ENCODE measurements at regions not wholly inside any gene's neighbourhood (a gene's known extent, or its start where the extent isn't known, plus 50 kb on each side); places are given as distances from the start of the nearest gene placed in this dataset.

DNA sequence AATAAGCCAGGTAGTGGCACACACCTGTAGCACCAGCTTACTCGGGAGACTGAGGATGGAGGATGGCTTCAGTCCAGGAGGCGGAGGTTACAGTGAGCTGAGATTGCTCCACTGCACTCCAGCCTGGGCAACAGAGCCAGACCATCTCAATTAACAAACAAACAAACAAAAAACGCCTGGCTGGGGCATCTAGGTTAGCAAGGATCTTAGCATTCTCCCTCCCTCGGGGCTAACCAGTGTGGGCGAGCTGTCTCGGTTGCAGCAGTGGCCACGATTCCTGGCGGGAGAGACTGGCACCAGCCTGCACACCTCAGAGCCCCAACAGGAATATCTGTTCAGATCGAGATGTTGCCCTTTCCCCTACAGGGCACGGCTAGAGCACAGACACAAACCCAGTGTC is 91.3 kb upstream of the KCTD7 start:
- TF ChIP-seq POLR2A (IDR thresholded peaks at IDR 0.05) (no peak), EP300 (IDR thresholded peaks at IDR 0.05) (no peak)
- TF ChIP-seq, protein P1, sequence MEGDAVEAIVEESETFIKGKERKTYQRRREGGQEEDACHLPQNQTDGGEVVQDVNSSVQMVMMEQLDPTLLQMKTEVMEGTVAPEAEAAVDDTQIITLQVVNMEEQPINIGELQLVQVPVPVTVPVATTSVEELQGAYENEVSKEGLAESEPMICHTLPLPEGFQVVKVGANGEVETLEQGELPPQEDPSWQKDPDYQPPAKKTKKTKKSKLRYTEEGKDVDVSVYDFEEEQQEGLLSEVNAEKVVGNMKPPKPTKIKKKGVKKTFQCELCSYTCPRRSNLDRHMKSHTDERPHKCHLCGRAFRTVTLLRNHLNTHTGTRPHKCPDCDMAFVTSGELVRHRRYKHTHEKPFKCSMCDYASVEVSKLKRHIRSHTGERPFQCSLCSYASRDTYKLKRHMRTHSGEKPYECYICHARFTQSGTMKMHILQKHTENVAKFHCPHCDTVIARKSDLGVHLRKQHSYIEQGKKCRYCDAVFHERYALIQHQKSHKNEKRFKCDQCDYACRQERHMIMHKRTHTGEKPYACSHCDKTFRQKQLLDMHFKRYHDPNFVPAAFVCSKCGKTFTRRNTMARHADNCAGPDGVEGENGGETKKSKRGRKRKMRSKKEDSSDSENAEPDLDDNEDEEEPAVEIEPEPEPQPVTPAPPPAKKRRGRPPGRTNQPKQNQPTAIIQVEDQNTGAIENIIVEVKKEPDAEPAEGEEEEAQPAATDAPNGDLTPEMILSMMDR (IDR thresholded peaks at IDR 0.05) = no peak
- DNase-seq = no peak
- peaks cover 1% of the 10 kb centered on the region for H3K4me1 ChIP-seq (ENCODE audit: insufficient read depth)
- WGBS, 3 donors = 79 to 84% (median 83%) methylated on average over 10 of the region's 10 CpGs
- H3K4me3 ChIP-seq = no peak overlapping the region
- no peak overlapping the region for H3K27ac ChIP-seq
- no peaks in the 10 kb centered on the region for H3K9me3 ChIP-seq
- H3K27me3 ChIP-seq = no peaks in the 10 kb centered on the region
- intact Hi-C loops (cut with DNase I) = no loop called here
- H3K36me3 ChIP-seq = no peaks in the 10 kb centered on the region

DNA sequence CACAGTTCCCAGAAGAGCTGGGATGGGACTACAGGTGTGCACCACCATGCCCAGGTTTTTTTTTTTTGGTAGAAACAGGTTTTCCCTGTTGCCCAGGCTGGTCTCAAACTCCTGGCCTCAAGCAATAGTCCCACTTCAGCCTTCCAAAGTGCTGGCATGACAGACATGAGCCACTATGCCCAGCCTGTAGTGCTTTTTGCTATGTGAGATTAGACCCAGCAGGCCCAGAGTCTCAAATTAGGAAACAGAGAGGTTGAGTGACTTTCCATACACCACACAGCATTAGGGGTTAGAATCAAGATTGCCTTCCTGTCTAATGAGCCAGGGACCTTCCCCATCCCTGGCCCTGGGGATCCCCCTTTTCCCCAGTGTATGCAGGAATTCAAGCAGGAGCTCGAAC is 90.8 kb upstream of the KCTD7 start:
- Histone ChIP-seq H3K27ac (no peak overlapping the region), H3K36me3 (no peaks in the 10 kb centered on the region), H3K9me3 (no peaks in the 10 kb centered on the region), H3K4me3 (no peak overlapping the region), H3K4me1 (ENCODE audit: insufficient read depth) (peaks cover 5% of the 10 kb centered on the region), H3K27me3 (no peaks in the 10 kb centered on the region)
- intact Hi-C loops (cut with DNase I) = no loop called here
- no peak for DNase-seq
- 86 to 94% (median 90%) methylated on average over 1 of the region's 1 CpG for WGBS, 3 donors
- TF ChIP-seq, protein P1 (IDR thresholded peaks at IDR 0.05) = no peak
- TF ChIP-seq EP300 (IDR thresholded peaks at IDR 0.05) (no peak), POLR2A (IDR thresholded peaks at IDR 0.05) (no peak)

DNA sequence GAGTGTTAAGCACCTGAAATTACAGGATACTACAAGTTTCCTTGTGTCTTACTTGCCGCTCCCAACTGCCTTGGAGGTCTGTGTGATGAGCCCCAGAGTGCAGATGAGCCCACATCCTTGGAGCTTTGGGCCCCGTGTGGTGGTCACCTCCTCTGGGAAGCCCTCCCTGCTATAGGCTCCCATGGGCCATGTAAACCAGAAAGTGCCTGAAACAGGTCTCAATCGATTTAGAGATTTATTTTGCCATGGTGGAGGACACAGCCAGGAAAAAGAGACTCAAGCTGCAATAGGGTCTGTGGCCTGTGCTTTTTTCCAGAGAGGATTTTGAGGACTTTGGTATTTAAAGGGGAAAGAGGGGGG is 89.4 kb upstream of the KCTD7 start:
- peaks cover 7% of the 10 kb centered on the region for H3K4me1 ChIP-seq (ENCODE audit: insufficient read depth)
- TF ChIP-seq POLR2A (IDR thresholded peaks at IDR 0.05) = no peak
- TF ChIP-seq EP300 (IDR thresholded peaks at IDR 0.05) = no peak
- TF ChIP-seq, protein P1 (IDR thresholded peaks at IDR 0.05) = no peak
- H3K27me3 ChIP-seq = no peaks in the 10 kb centered on the region
- no peak overlapping the region for H3K27ac ChIP-seq
- no peak for DNase-seq
- no peaks in the 10 kb centered on the region for H3K36me3 ChIP-seq
- WGBS, 3 donors = 90 to 93% (median 90%) methylated on average over 3 of the region's 3 CpGs
- H3K4me3 ChIP-seq = no peak overlapping the region
- H3K9me3 ChIP-seq = no peaks in the 10 kb centered on the region
- intact Hi-C loops (cut with DNase I) = no loop called here

DNA sequence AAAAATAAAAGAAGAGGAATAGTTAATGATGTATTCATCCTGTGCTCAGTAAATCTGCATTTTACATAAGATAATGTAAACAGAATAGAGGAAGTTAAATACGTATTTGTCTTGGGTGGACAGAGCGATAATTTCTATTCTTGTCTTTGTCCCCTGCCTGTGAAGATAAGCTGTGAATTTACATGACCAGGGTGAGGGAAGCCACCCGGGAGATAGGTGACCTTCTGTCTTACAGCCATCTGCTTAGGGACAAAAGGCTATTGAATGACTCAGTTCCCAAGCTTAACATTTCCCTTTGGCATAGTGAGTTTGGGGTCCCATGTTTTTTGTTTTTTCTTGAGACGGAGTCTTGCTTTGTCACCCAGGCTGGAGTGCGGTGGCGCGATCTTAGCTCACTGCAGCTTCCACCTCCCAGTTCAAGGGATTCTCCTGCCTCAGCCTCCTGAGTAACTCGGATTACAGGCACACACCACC is 88.7 kb upstream of the KCTD7 start:
- intact Hi-C loops (cut with DNase I) = no loop called here
- 89 to 91% (median 89%) methylated on average over 8 of the region's 8 CpGs for WGBS, 3 donors

More for the DNA sequence above, 88.7 kb upstream of the KCTD7 start:
- no peaks in the 10 kb centered on the region for H3K9me3 ChIP-seq
- no peaks in the 10 kb centered on the region for H3K27me3 ChIP-seq
- DNase-seq = no peak
- no peak overlapping the region for H3K27ac ChIP-seq
- no peaks in the 10 kb centered on the region for H3K36me3 ChIP-seq
- H3K4me1 ChIP-seq (ENCODE audit: insufficient read depth) = peaks cover 7% of the 10 kb centered on the region
- TF ChIP-seq, protein P1 (IDR thresholded peaks at IDR 0.05) = no peak
- H3K4me3 ChIP-seq = no peak overlapping the region

Data from ovary (tissue), 7 donors.